Mesothelial cell of epicardium (in vitro differentiated cells): ENCODE measurements at regions not wholly inside any gene's neighbourhood (a gene's known extent, or its start where the extent isn't known, plus 50 kb on each side); places are given as distances from the start of the nearest gene placed in this dataset.
"Not testable (repeated sequence)": the region's sequence is repeated elsewhere in the genome, so short reads cannot be mapped to it uniquely, and the experiment has no call there.

ENCODE experiments used
- DNase-seq, 2 experiments: peaks; one replicate each; pipeline ENCODE4 v3.0.0; 2021; ENCODE audit warnings: low spot score in 2 of 2; ENCODE audit not compliant: unreplicated experiment in 2 of 2
- H3K27ac Mint-ChIP-seq: 2 replicates; pipeline ENCODE4 v1.8.0; 2021; ENCODE audit warnings: mixed read lengths
- H3K27me3 Mint-ChIP-seq: 2 replicates; pipeline ENCODE4 v1.8.0; 2021; ENCODE audit warnings: low read depth, mixed read lengths
- H3K36me3 Mint-ChIP-seq: 2 replicates; pipeline ENCODE4 v1.8.0; 2021; ENCODE audit warnings: mixed read lengths
- H3K4me1 Mint-ChIP-seq: 2 replicates; pipeline ENCODE4 v1.8.0; 2021; ENCODE audit warnings: mixed read lengths
- H3K4me3 Mint-ChIP-seq: 2 replicates; pipeline ENCODE4 v1.8.0; 2021; ENCODE audit warnings: mild to moderate bottlenecking, moderate library complexity, mixed read lengths
- H3K9me3 Mint-ChIP-seq: 2 replicates; pipeline ENCODE4 v1.8.0; 2021; ENCODE audit warnings: mixed read lengths
- TF ChIP-seq, protein P1 (sequence below): fragments of 200-600 bp; sonication (generic); IDR thresholded peaks from one replicate; pipeline ENCODE4 v1.5.0; 2021; ENCODE audit warnings: antibody characterized with exemption; ENCODE audit not compliant: unreplicated experiment

DNA sequence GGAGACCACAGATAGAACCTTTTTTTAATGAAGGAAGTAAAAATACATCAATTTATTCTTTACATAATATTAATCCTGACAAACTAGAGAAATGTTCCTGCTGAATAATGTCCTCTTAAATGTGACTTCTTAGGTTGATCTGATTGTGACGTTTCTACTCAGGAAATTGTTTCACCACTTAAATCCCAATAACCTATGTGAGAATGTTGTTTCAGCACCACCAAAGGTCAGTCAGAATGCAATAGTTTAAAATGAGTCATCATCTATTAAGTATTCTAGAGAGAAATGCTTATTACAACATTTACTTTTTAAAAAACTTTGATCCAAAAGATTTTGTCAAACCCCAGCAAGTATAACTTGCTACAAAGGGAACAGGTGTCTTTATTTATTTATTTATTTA, 155.4 kb upstream of the CACNA2D1 start:
- H3K36me3 Mint-ChIP-seq: no peaks in the 10 kb centered on the region

DNA sequence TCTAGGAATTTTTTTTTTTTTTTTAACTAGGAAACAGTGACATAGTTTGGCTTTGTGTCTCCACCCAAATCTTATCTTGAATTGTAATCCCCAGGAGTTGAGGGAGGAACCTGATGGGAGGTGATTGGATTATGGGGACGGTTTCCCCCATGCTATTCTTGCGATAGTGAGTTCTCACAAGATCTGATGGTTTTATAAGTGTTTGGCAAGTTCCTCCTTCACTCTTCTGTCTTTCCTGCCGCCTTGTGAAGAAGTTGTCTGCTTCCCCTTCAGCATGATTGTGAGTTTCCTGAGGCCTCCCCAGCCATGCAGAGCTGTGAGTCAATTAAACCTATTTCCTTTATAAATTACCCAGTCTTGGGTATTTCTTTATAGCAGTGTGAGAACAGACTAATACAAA, 152.2 kb upstream of the CACNA2D1 start:
- DNase-seq, H3K36me3 Mint-ChIP-seq, H3K27ac Mint-ChIP-seq, H3K4me3 Mint-ChIP-seq, H3K27me3 Mint-ChIP-seq, H3K9me3 Mint-ChIP-seq: not testable (repeated sequence)
- H3K4me1 Mint-ChIP-seq: peaks cover 19% of the 10 kb centered on the region

More for the DNA sequence above, 155.4 kb upstream of the CACNA2D1 start:
- Mint-ChIP-seq H3K9me3 (no peaks in the 10 kb centered on the region), H3K27me3 (peaks cover 3% of the 10 kb centered on the region), H3K27ac (no peak overlapping the region), H3K4me1 (peaks cover 19% of the 10 kb centered on the region), H3K4me3 (no peak overlapping the region)
- no peak for DNase-seq
- TF ChIP-seq, protein P1, sequence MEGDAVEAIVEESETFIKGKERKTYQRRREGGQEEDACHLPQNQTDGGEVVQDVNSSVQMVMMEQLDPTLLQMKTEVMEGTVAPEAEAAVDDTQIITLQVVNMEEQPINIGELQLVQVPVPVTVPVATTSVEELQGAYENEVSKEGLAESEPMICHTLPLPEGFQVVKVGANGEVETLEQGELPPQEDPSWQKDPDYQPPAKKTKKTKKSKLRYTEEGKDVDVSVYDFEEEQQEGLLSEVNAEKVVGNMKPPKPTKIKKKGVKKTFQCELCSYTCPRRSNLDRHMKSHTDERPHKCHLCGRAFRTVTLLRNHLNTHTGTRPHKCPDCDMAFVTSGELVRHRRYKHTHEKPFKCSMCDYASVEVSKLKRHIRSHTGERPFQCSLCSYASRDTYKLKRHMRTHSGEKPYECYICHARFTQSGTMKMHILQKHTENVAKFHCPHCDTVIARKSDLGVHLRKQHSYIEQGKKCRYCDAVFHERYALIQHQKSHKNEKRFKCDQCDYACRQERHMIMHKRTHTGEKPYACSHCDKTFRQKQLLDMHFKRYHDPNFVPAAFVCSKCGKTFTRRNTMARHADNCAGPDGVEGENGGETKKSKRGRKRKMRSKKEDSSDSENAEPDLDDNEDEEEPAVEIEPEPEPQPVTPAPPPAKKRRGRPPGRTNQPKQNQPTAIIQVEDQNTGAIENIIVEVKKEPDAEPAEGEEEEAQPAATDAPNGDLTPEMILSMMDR: no peak

DNA sequence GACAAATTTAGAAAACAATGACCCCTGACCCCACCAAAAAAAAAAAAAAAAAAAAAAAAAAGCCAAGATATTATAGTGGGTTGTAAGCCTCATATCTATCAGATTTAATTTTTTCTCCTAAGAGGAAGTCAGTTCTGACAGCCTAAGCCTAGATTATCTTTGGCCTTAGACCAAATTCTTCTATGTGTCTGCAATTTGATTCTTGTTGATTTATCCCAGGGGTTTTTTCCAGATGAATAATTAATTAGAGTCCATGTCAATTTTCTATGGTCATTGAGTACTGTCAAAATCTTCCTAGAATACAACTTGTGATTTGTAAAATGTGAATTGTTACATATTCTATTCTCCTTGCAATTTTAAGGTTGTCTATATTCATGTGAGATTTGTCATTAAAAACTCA, 151.6 kb upstream of the CACNA2D1 start:
- TF ChIP-seq, protein P1: no peak
- DNase-seq: no peak
- Mint-ChIP-seq H3K36me3 (no peaks in the 10 kb centered on the region), H3K4me3 (no peak overlapping the region), H3K4me1 (peaks cover 15% of the 10 kb centered on the region), H3K9me3 (no peaks in the 10 kb centered on the region), H3K27me3 (peaks cover 3% of the 10 kb centered on the region), H3K27ac (no peak overlapping the region)

DNA sequence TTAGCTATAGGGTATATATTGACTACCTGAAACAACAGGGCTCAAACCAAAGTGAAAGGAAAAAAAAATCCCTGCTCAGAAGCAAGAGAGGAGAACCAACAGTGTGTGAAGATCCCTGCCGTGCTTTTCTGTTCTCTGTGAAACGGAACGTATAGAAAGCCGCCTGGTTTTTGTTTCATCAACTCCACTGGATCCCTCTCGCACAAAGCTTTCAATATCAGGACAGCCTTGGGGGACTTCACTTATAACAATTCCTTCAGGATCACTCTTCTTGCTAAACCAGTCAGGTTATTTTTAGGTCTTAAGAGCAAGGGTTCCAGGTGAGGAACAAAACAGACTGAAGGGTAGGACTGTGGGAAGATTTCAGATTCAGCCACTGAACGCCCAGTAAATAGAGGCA, 151.1 kb upstream of the CACNA2D1 start:
- no peaks in the 10 kb centered on the region for H3K36me3 Mint-ChIP-seq
- TF ChIP-seq, protein P1: no peak

DNA sequence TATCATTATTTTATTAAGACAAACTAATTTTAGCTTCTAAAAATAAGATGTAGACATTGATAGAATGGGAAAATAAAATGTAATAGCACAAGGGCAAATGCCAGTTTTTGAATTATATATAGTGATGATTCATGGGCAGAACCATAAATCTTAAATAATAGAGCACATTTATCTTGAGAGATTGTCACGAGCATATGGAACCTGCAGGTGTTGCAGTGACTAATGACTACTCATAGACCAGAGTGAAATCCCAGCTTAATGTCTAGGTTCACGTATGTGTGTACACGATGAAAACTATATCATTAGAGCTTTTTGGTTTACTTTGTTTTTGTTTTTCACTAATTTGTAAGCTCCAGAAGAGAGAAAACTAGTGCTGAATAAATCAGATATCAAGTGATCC, 150.2 kb upstream of the CACNA2D1 start:
- no peak for DNase-seq
- no peaks in the 10 kb centered on the region for H3K36me3 Mint-ChIP-seq
- TF ChIP-seq, protein P1: no peak
- H3K9me3 Mint-ChIP-seq: no peaks in the 10 kb centered on the region
- H3K27ac Mint-ChIP-seq: no peak overlapping the region
- H3K4me1 Mint-ChIP-seq: peaks cover 15% of the 10 kb centered on the region
- no peak overlapping the region for H3K4me3 Mint-ChIP-seq
- peaks cover 7% of the 10 kb centered on the region for H3K27me3 Mint-ChIP-seq

More for the DNA sequence above, 151.1 kb upstream of the CACNA2D1 start:
- no peaks in the 10 kb centered on the region for H3K9me3 Mint-ChIP-seq
- H3K27me3 Mint-ChIP-seq: peaks cover 7% of the 10 kb centered on the region
- H3K4me1 Mint-ChIP-seq: peaks cover 15% of the 10 kb centered on the region
- H3K4me3 Mint-ChIP-seq: no peak overlapping the region
- H3K27ac Mint-ChIP-seq: no peak overlapping the region
- no peak for DNase-seq

DNA sequence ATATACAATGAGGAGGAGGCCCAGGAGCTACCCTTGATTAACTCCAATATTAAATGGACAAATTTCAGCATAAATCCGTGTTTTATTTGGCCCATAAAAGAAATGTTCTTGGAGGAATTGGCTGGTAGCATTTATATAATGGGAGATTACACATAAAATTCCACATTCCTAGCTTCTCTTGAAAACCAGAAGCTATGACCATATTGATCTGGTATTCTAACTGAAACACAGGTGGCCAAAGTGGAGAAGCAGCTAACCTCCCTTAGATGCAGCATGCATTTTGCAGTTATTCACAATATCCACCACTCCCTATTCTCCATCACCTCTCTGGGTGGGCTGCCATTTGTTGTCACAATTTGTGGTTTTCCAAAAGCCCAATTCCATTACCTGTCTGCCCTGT, 148.8 kb upstream of the CACNA2D1 start:
- Mint-ChIP-seq H3K9me3 (peaks cover 3% of the 10 kb centered on the region), H3K27me3 (peaks cover 4% of the 10 kb centered on the region), H3K27ac (no peak overlapping the region), H3K36me3 (no peaks in the 10 kb centered on the region), H3K4me3 (no peak overlapping the region), H3K4me1 (peaks cover 15% of the 10 kb centered on the region)
- no peak for DNase-seq
- TF ChIP-seq, protein P1: no peak
